Adrenal gland (tissue), 9 donors: ENCODE measurements at regions not wholly inside any gene's neighbourhood (a gene's known extent, or its start where the extent isn't known, plus 50 kb on each side); places are given as distances from the start of the nearest gene placed in this dataset.

Source experiments
- DNase-seq, 7 donors: peaks; one replicate each; pipeline ENCODE4 v3.0.0-alpha.2; 2019 to 2020
- H3K27ac ChIP-seq, 5 donors: fragments of 200-600 bp; sonication (generic) in 4 of 5; 1 replicate in 3 of 5; 2 replicates in 2 of 5; pipeline versions ENCODE4 v1.5.1 to v1.8.0; 2016 to 2020; ENCODE audit warnings: mild to moderate bottlenecking in 1 of 5
- H3K27me3 ChIP-seq: fragments of 200-600 bp; 2 replicates; pipeline ENCODE4 v1.8.0; 2021
- H3K36me3 ChIP-seq, 2 donors: fragments of 200-600 bp; replicated peaks in 1 of 2; 1 replicate in 1 of 2; 2 replicates in 1 of 2; pipeline versions ENCODE4 v1.5.1 to v1.8.0; 2018 to 2022
- H3K4me1 ChIP-seq, 2 donors: fragments of 200-600 bp; replicated peaks in 1 of 2; 1 replicate in 1 of 2; 2 replicates in 1 of 2; pipeline versions ENCODE4 v1.5.1 to v1.8.0; 2018 to 2021
- H3K4me3 ChIP-seq, 4 donors: fragments of 200-600 bp; sonication (generic) in 3 of 4; one replicate each; pipeline ENCODE4 v1.5.1; 2016 to 2018
- H3K9me3 ChIP-seq, 3 donors: fragments of 200-600 bp; sonication (generic) in 1 of 3; replicated peaks in 1 of 3; 1 replicate in 2 of 3; 2 replicates in 1 of 3; pipeline versions ENCODE4 v1.5.1 to v1.8.0; 2016 to 2021
- CTCF ChIP-seq, 6 experiments: fragments of 450-650 bp in 4 of 6; fragments of 200-600 bp in 2 of 6; sonication (generic) in 1 of 6; IDR thresholded peaks; 1 replicate in 5 of 6; 2 replicates in 1 of 6; pipeline versions ENCODE4 v1.5.1 to v1.8.0; 2016 to 2021; ENCODE audit warnings: antibody characterized with exemption in 6 of 6, mild to moderate bottlenecking in 2 of 6, moderate library complexity in 1 of 6
- POLR2A ChIP-seq, 2 donors: fragments of 450-650 bp; IDR thresholded peaks; one replicate each; pipeline ENCODE4 v1.6.1; 2017; ENCODE audit warnings: antibody characterized with exemption in 2 of 2, mild to moderate bottlenecking in 2 of 2, moderate library complexity in 1 of 2
- WGBS, 4 donors: extraction: QIAGEN DNeasy Blood & Tissue Kit in 2 of 4; methylation state at CpG; one replicate each; pipeline versions ENCODE4 v1.1.5 to v1.1.7; 2013 to 2017; 5-methylcytosine and 5-hydroxymethylcytosine counted together
- intact Hi-C, 2 donors: fragments of 100-400 bp; cut with DNase I; formaldehyde crosslinking; loops; one replicate each; pipeline versions ENCODE4 v1.14.1 to v1.15.0; 2022 to 2023
- donor health status: healthy with polysubstance abuse.
- donor health status: Bipolar disorder and iron deficiency.
- donor health status: DM: yes; HTN: yes; CAD: no.
- donor health status: DM: no; HTN: no; CAD: no.
- donor health status: DM: no; HTN: no; CAD: no.

DNA sequence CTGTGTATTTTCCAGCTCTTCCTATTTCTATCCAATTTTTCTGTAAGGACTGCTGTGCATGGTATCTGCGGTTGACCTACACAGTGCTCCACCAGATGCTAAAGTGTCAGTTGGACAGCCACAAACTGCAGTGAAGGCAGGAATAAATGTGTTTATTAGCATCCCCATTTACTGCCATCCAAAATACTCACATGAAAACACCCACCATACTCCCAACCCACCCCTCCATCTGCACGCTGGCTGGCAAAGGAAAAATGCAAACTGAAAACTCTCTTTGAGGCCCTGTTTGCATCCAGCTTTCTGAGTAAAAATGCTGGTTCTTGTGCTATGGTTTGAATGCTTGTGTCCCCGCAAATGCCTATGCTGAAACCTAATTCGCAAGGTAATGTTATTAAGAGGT, 515.5 kb downstream of the ZNF385D start:
- Histone ChIP-seq H3K27ac (no peak overlapping the region), H3K27me3 (no peaks in the 10 kb centered on the region), H3K4me3 (no peak overlapping the region), H3K9me3 (no peaks in the 10 kb centered on the region), H3K36me3 (no peaks in the 10 kb centered on the region), H3K4me1 (no peaks in the 10 kb centered on the region)
- 70 to 94% (median 83%) methylated on average over 4 of the region's 4 CpGs for WGBS, 4 donors
- TF ChIP-seq CTCF (IDR thresholded peaks at IDR 0.05) = no peak
- TF ChIP-seq POLR2A (IDR thresholded peaks at IDR 0.05) = no peak
- intact Hi-C loops = no loop called here
- DNase-seq = no peak

DNA sequence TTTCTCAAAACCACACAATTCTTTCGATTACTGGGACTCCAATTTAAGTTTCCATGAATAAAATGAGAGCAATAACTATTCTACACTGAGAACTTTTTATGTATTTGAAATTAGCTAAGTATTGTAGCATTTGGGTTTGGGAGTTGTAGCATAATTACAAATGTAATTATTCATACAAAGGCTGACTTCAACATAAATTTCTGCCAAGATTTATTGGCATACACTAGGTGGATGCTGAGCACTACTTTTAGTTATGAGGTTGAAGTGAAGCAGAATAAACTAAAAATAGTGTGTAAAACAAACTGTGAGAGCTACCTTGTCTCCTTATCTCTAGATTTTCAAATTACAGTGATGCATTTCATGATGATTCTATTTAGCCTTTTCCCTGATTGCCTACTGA, 516.1 kb downstream of the ZNF385D start:
- no peak for DNase-seq
- H3K27ac ChIP-seq = no peak overlapping the region
- WGBS, 4 donors = 78 to 87% (median 80%) methylated on average over 1 of the region's 1 CpG
- H3K36me3 ChIP-seq = no peaks in the 10 kb centered on the region
- no peaks in the 10 kb centered on the region for H3K27me3 ChIP-seq
- H3K9me3 ChIP-seq = no peaks in the 10 kb centered on the region
- TF ChIP-seq POLR2A (IDR thresholded peaks at IDR 0.05) = no peak
- no peak for TF ChIP-seq CTCF (IDR thresholded peaks at IDR 0.05)
- H3K4me3 ChIP-seq = no peak overlapping the region
- intact Hi-C loops = no loop called here
- no peaks in the 10 kb centered on the region for H3K4me1 ChIP-seq

GRCh38 chr3:21229426-21230135, 521.4 kb downstream of the ZNF385D start:
- H3K36me3 ChIP-seq = no peaks in the 10 kb centered on the region
- WGBS, 4 donors = 59 to 72% (median 69%) methylated on average over 4 of the region's 4 CpGs
- no peaks in the 10 kb centered on the region for H3K27me3 ChIP-seq
- TF ChIP-seq POLR2A (IDR thresholded peaks at IDR 0.05) (no peak), CTCF (IDR thresholded peaks at IDR 0.05) (no peak)
- intact Hi-C loops = no loop called here
- H3K27ac ChIP-seq = no peak overlapping the region
- no peak overlapping the region for H3K4me3 ChIP-seq
- H3K9me3 ChIP-seq = no peaks in the 10 kb centered on the region
- H3K4me1 ChIP-seq = no peaks in the 10 kb centered on the region
- no peak for DNase-seq

GRCh38 chr3:21226086-21226485, 524.9 kb downstream of the ZNF385D start:
- Histone ChIP-seq H3K27ac (no peak overlapping the region), H3K27me3 (no peaks in the 10 kb centered on the region), H3K36me3 (no peaks in the 10 kb centered on the region), H3K9me3 (no peaks in the 10 kb centered on the region), H3K4me1 (no peaks in the 10 kb centered on the region), H3K4me3 (no peak overlapping the region)
- intact Hi-C loops = no loop called here
- 82 to 86% (median 84%) methylated on average over 12 to 13 of the region's 13 CpGs for WGBS, 4 donors
- no peak for DNase-seq
- TF ChIP-seq CTCF (IDR thresholded peaks at IDR 0.05) (no peak), POLR2A (IDR thresholded peaks at IDR 0.05) (no peak)
